ENCODE measurements at regions not wholly inside any gene's neighbourhood (a gene's known extent, or its start where the extent isn't known, plus 50 kb on each side); places are given as distances from the start of the nearest gene placed in this dataset.

DNA sequence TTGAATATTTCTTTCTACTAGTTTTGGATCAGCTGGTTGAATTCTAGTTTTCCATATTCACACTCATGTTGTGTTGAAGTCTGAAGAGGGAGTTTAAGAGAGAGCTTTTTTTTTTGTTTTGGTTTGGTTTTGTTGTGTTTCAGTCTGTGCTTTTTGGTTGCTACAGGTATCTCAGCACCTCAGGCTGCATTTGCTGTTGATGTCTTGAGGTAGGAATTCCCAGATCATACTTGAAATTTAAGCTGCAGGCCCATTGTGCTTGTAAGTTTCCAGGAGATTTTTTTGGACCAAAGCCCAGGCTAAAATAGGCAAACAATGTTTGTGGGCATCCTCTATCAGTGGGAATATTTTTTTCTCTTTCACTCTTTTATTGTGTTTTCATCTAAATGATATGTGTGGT lies 190.2 kb upstream of the AGA start:
- Histone ChIP-seq H3K27me3 (ENCODE audit: insufficient read depth, low read length) (no peaks in the 10 kb centered on the region), H3K4me1 (ENCODE audit: insufficient read depth, low read length) (no peaks in the 10 kb centered on the region), H3K36me3 (ENCODE audit: insufficient read depth, low read depth, low read length) (no peaks in the 10 kb centered on the region), H3K9me3 (ENCODE audit: insufficient read depth, low read depth, low read length) (no peaks in the 10 kb centered on the region), H3K4me3 (ENCODE audit: low read length) (no peak overlapping the region), H3K9ac (ENCODE audit: low read depth, low read length) (no peak overlapping the region), H3K27ac (ENCODE audit: low read length) (no peak overlapping the region)

DNA sequence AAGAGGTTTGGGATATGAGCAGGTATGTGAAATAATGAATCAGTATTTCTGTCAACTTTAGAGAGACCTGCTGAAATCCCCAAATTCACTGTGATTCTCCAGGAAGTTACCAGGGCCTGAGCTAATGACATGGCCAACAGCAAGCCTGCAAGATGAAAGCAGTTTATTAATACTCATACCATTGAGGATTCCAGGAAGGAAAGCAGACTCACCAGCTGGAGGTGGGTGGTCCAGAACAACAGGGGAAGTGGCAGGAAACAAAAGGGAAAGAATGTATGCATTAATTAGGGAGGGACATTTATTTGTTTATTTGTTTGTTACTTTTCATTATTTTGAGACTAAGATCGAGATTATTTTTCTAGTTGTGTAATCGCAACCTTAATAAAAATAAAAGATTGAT lies 196.6 kb upstream of the AGA start:
- no peak overlapping the region for H3K27ac ChIP-seq (ENCODE audit: low read length)
- H3K27me3 ChIP-seq (ENCODE audit: insufficient read depth, low read length) = no peaks in the 10 kb centered on the region
- H3K4me1 ChIP-seq (ENCODE audit: insufficient read depth, low read length) = peaks cover 4% of the 10 kb centered on the region; the same call in 1 of the 2 replicates
- H3K4me3 ChIP-seq (ENCODE audit: low read length) = no peak overlapping the region
- no peaks in the 10 kb centered on the region for H3K36me3 ChIP-seq (ENCODE audit: insufficient read depth, low read depth, low read length)
- no peaks in the 10 kb centered on the region for H3K9me3 ChIP-seq (ENCODE audit: insufficient read depth, low read depth, low read length)
- H3K9ac ChIP-seq (ENCODE audit: low read depth, low read length) = no peak overlapping the region

DNA sequence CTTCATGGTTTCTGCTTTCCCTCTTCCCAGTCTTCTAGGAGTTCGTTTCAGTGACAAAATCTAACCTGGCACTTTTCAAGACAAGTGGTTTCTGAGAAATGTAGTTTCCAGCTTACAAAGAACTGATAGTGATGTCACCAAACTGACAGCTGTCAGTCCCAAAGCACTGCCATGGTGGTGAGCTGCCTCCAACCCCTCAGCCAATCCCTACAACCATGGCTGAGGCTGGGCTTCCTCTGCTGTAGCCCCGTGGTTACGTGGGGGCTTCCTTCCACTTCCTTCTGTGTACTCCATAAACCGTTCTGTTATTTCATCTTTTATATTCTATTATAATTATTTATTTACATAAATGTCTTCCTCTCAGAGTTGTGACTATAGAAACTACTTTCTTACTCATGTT lies 198.6 kb upstream of the AGA start:
- Histone ChIP-seq H3K27me3 (ENCODE audit: insufficient read depth, low read length) (no peaks in the 10 kb centered on the region), H3K4me1 (ENCODE audit: insufficient read depth, low read length) (peaks cover 4% of the 10 kb centered on the region; the same call in 1 of the 2 replicates), H3K36me3 (ENCODE audit: insufficient read depth, low read depth, low read length) (no peaks in the 10 kb centered on the region), H3K27ac (ENCODE audit: low read length) (no peak overlapping the region), H3K9me3 (ENCODE audit: insufficient read depth, low read depth, low read length) (no peaks in the 10 kb centered on the region), H3K4me3 (ENCODE audit: low read length) (no peak overlapping the region), H3K9ac (ENCODE audit: low read depth, low read length) (no peak overlapping the region)

DNA sequence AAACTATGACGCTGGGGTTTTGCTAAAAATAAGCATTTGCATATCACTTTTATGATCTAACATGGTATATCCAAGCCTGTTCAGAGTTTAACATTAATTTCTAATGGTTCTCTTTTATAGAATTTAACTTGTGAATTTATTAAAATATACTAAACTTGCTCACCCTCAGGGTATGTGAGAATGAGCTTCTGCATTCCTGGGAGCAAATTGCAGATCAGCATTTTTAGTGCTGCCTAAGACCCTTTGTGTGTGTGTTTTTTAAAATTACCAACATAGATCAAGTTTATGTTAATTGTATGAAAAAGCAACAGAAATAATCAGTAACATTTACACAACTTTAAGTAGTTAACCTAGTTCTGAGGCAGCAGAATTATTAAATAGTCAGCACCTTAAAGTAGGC lies 218.0 kb upstream of the AGA start:
- Histone ChIP-seq H3K4me3 (ENCODE audit: low read length) (no peak overlapping the region), H3K27me3 (ENCODE audit: insufficient read depth, low read length) (no peaks in the 10 kb centered on the region), H3K9ac (ENCODE audit: low read depth, low read length) (no peak overlapping the region), H3K9me3 (ENCODE audit: insufficient read depth, low read depth, low read length) (peaks cover 27% of the 10 kb centered on the region), H3K4me1 (ENCODE audit: insufficient read depth, low read length) (no peaks in the 10 kb centered on the region), H3K36me3 (ENCODE audit: insufficient read depth, low read depth, low read length) (no peaks in the 10 kb centered on the region; the same call in 1 of the 2 replicates), H3K27ac (ENCODE audit: low read length) (no peak overlapping the region)

DNA sequence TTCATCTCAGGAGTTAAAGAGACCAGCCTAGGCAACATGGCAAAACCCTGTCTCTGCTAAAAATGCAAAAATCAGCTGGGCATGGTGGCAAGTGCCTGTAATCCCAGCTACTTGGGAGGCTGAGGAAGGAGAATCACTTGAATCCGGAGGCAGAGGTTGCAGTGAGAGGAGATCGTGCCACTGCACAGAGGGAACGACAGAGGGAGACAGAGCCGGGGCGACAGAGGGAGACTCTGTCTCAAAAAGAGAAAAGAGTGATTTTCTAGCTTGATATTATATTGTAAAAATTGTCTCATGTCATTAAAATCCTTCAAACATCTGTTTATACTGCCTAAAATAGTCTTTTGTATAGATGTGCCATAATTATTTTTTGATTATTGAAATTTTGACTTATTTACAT lies 225.4 kb upstream of the AGA start:
- H3K36me3 ChIP-seq (ENCODE audit: insufficient read depth, low read depth, low read length) = no peaks in the 10 kb centered on the region
- H3K4me3 ChIP-seq (ENCODE audit: low read length) = no peak overlapping the region
- H3K4me1 ChIP-seq (ENCODE audit: insufficient read depth, low read length) = no peaks in the 10 kb centered on the region
- no peak overlapping the region for H3K9ac ChIP-seq (ENCODE audit: low read depth, low read length)
- H3K27me3 ChIP-seq (ENCODE audit: insufficient read depth, low read length) = no peaks in the 10 kb centered on the region
- H3K9me3 ChIP-seq (ENCODE audit: insufficient read depth, low read depth, low read length) = peaks cover 11% of the 10 kb centered on the region
- H3K27ac ChIP-seq (ENCODE audit: low read length) = no peak overlapping the region

DNA sequence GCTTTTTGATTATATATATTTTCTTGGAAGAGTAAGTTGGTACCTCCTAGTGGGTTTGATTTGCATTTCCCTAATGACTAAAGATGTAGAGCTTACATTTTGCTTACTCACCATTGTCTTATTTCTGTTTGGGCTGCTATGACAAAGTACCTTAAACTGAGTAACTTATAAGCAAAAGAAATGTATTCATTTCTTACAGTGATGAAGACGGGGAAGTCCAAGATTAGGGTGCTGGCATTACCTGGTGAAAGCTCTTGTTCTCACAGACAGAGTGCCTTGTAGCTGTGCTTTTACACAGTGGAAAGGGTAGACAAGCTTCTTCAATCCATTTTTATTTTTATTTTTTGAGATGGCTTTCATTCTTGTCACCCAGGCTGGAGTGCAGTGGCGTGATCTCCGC lies 229.2 kb upstream of the AGA start:
- H3K4me1 ChIP-seq (ENCODE audit: insufficient read depth, low read length) = no peaks in the 10 kb centered on the region
- H3K27me3 ChIP-seq (ENCODE audit: insufficient read depth, low read length) = no peaks in the 10 kb centered on the region
- H3K36me3 ChIP-seq (ENCODE audit: insufficient read depth, low read depth, low read length) = no peaks in the 10 kb centered on the region
- no peak overlapping the region for H3K27ac ChIP-seq (ENCODE audit: low read length)
- no peaks in the 10 kb centered on the region for H3K9me3 ChIP-seq (ENCODE audit: insufficient read depth, low read depth, low read length)
- H3K4me3 ChIP-seq (ENCODE audit: low read length) = no peak overlapping the region
- H3K9ac ChIP-seq (ENCODE audit: low read depth, low read length) = no peak overlapping the region

DNA sequence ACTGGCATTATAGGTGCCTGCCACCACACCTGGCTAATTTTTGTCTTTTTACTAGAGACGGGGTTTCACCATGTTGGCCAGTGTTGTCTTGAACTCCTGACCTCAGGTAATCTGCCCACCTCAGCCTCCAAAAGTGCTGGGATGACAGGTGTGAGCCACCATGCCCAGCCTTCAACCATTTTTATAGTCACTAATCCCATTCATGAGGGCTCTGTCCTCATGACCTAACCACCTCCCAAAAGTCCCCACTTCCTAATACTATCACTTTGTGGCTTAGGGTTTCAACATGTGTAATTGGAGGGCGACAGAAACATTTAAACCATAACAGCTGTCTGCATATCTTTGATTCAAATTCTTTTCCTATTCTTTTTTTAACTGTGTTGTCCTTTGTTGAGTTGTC lies 229.6 kb upstream of the AGA start:
- H3K27me3 ChIP-seq (ENCODE audit: insufficient read depth, low read length) = no peaks in the 10 kb centered on the region
- no peaks in the 10 kb centered on the region for H3K9me3 ChIP-seq (ENCODE audit: insufficient read depth, low read depth, low read length)
- no peak overlapping the region for H3K4me3 ChIP-seq (ENCODE audit: low read length)

DNA sequence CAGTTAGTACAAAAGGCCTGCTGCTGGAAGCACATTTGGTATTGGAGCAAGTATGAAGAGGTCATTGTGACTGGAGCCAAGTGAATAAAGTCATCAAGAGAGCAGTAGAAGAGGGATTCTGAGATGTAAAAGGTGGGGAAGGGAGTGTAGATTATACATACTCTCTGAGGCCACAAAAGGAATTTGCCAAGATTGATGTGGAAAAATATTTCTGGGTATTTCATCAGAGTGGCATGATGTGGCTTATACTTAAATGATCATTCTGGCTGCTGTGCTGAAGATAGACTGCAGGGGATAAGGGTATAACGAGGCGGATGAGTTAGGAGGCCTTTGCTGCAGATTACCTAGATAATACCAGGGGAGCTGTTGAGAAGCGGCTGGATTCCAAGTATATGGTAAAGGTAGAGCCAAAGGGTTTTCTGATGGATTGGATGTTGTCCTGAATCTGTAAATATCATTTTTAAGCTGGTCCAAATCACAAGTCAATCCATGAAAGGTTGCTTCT lies 231.8 kb upstream of the AGA start:
- no peaks in the 10 kb centered on the region for H3K36me3 ChIP-seq (ENCODE audit: insufficient read depth, low read depth, low read length)
- H3K4me1 ChIP-seq (ENCODE audit: insufficient read depth, low read length) = no peaks in the 10 kb centered on the region
- no peak overlapping the region for H3K4me3 ChIP-seq (ENCODE audit: low read length)
- H3K27me3 ChIP-seq (ENCODE audit: insufficient read depth, low read length) = no peaks in the 10 kb centered on the region
- no peaks in the 10 kb centered on the region for H3K9me3 ChIP-seq (ENCODE audit: insufficient read depth, low read depth, low read length)
- no peak overlapping the region for H3K27ac ChIP-seq (ENCODE audit: low read length)
- no peak overlapping the region for H3K9ac ChIP-seq (ENCODE audit: low read depth, low read length)

More for the DNA sequence above, 229.6 kb upstream of the AGA start:
- no peaks in the 10 kb centered on the region for H3K36me3 ChIP-seq (ENCODE audit: insufficient read depth, low read depth, low read length)
- no peaks in the 10 kb centered on the region for H3K4me1 ChIP-seq (ENCODE audit: insufficient read depth, low read length)
- no peak overlapping the region for H3K9ac ChIP-seq (ENCODE audit: low read depth, low read length)
- no peak overlapping the region for H3K27ac ChIP-seq (ENCODE audit: low read length)

DNA sequence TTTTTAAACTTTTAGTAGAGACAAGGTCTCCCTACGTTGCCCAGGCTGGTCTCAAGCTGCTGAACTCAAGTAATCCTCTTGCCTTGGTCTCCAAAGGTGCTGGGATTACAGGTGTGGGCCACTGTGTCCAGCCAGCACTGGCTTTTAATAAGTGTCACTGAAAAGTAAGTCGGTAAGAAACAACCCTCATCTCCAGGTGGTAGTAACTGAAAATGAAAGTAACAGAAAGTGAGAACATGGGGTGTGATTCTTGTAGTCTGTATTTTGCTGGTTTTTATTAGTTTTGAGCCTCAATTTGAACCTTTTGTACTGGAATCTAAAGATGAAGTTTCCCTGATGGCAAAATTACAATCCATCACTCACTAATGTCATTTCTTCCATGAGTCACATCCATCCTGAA lies 238.1 kb upstream of the AGA start:
- Histone ChIP-seq H3K4me3 (ENCODE audit: low read length) (no peak overlapping the region), H3K9me3 (ENCODE audit: insufficient read depth, low read depth, low read length) (no peaks in the 10 kb centered on the region), H3K27me3 (ENCODE audit: insufficient read depth, low read length) (no peaks in the 10 kb centered on the region), H3K36me3 (ENCODE audit: insufficient read depth, low read depth, low read length) (no peaks in the 10 kb centered on the region), H3K4me1 (ENCODE audit: insufficient read depth, low read length) (no peaks in the 10 kb centered on the region), H3K27ac (ENCODE audit: low read length) (no peak overlapping the region), H3K9ac (ENCODE audit: low read depth, low read length) (no peak overlapping the region)

DNA sequence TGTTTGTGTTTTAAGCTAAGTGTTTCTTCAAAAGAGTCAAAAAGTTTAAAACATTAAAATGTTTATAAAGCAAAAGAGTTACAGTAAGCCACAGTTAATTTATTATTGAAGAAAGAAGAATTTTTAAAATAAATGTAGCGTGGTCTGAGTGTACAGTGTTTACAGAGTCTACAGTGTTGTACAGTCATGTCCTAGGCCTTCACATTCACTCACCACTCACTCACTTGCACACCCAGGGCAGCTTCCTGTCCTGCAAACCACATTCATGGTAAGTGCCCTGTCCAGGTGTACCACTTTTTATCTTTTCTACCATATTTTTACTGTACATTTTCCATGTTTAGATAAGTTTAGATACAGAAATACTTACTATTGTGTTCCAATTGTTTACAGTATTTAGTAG lies 239.7 kb upstream of the AGA start:
- Histone ChIP-seq H3K4me1 (ENCODE audit: insufficient read depth, low read length) (no peaks in the 10 kb centered on the region), H3K4me3 (ENCODE audit: low read length) (no peak overlapping the region), H3K9me3 (ENCODE audit: insufficient read depth, low read depth, low read length) (no peaks in the 10 kb centered on the region), H3K27ac (ENCODE audit: low read length) (no peak overlapping the region), H3K36me3 (ENCODE audit: insufficient read depth, low read depth, low read length) (no peaks in the 10 kb centered on the region), H3K9ac (ENCODE audit: low read depth, low read length) (no peak overlapping the region), H3K27me3 (ENCODE audit: insufficient read depth, low read length) (no peaks in the 10 kb centered on the region)

DNA sequence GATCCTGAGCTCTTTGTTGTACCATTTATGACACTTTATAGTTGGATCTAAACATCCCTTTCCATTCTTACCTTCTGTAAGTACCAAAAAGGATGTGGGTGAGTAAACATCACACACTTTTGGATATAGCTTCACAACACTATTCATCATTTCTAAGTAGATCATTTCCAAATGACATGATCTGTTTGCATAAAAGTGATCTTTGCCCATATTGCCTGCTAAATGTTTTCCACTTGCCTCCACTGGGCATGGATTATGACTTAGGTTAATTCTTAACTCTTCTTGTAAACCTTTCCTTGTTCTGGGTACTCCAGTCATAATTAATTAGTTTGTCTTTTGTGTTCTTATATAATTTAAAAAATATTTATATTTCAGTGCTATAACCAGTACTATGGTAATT lies 244.9 kb upstream of the AGA start:
- H3K4me1 ChIP-seq (ENCODE audit: insufficient read depth, low read length) = no peaks in the 10 kb centered on the region
- H3K27me3 ChIP-seq (ENCODE audit: insufficient read depth, low read length) = no peaks in the 10 kb centered on the region
- no peaks in the 10 kb centered on the region for H3K9me3 ChIP-seq (ENCODE audit: insufficient read depth, low read depth, low read length)
- no peak overlapping the region for H3K4me3 ChIP-seq (ENCODE audit: low read length)
- no peak overlapping the region for H3K27ac ChIP-seq (ENCODE audit: low read length)
- H3K9ac ChIP-seq (ENCODE audit: low read depth, low read length) = no peak overlapping the region
- no peaks in the 10 kb centered on the region for H3K36me3 ChIP-seq (ENCODE audit: insufficient read depth, low read depth, low read length)

DNA sequence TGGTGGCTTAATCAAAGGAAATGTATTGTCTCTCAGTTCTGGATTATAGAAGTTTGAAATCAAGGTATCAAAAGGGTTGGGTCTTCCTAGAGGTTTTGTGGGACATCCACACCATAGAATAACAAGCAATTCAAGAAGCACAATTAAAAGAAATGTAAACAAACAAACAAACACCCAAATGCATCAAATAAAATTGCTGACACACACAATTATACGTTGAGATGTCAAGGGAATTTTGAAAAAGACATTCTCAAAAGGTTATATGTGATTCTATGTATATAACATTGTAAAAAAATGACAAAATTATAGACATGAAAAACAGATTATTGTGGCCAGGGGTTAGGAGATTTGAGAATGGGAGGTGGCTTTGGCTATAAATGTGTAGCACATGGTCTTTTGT lies 250.7 kb upstream of the AGA start:
- H3K4me3 ChIP-seq (ENCODE audit: low read length) = no peak overlapping the region
- H3K36me3 ChIP-seq (ENCODE audit: insufficient read depth, low read depth, low read length) = no peaks in the 10 kb centered on the region
- H3K27ac ChIP-seq (ENCODE audit: low read length) = no peak overlapping the region
- H3K9me3 ChIP-seq (ENCODE audit: insufficient read depth, low read depth, low read length) = no peaks in the 10 kb centered on the region
- H3K9ac ChIP-seq (ENCODE audit: low read depth, low read length) = no peak overlapping the region
- H3K27me3 ChIP-seq (ENCODE audit: insufficient read depth, low read length) = no peaks in the 10 kb centered on the region
- no peaks in the 10 kb centered on the region for H3K4me1 ChIP-seq (ENCODE audit: insufficient read depth, low read length)

Data from iPS-20b (cell line).